Left lung (tissue), 4 donors: ENCODE measurements at regions not wholly inside any gene's neighbourhood (a gene's known extent, or its start where the extent isn't known, plus 50 kb on each side); places are given as distances from the start of the nearest gene placed in this dataset.
A peak's percentile ranks its signal among the peaks of the same experiment; 100 is the strongest.

Experiments
- ATAC-seq: fragments of 200-7000 bp; cut with Tn5 transposase; one replicate; pipeline ENCODE4 v1.9.1; 2020; ENCODE audit warnings: moderate library complexity
- DNase-seq, 4 donors: peaks; one replicate each; pipeline ENCODE4 v3.0.0-alpha.2; 2013 to 2020
- H3K27ac ChIP-seq, 2 donors: fragments of 200-600 bp; sonication (generic) in 1 of 2; one replicate each; pipeline versions ENCODE4 v1.5.0 to v1.8.0; 2020 to 2021
- H3K27me3 ChIP-seq, 2 donors: fragments of 200-600 bp; sonication (generic) in 1 of 2; one replicate each; pipeline versions ENCODE4 v1.5.0 to v1.8.0; 2020 to 2021
- H3K36me3 ChIP-seq, 2 donors: fragments of 200-600 bp; sonication (generic) in 1 of 2; one replicate each; pipeline versions ENCODE4 v1.5.0 to v1.8.0; 2020 to 2021
- H3K4me1 ChIP-seq, 2 donors: fragments of 200-600 bp; one replicate each; pipeline ENCODE4 v1.8.0; 2021
- H3K4me3 ChIP-seq, 2 donors: fragments of 200-600 bp; sonication (generic) in 1 of 2; one replicate each; pipeline versions ENCODE4 v1.5.0 to v1.8.0; 2020 to 2021; ENCODE audit warnings: mild to moderate bottlenecking in 1 of 2
- H3K9me3 ChIP-seq, 2 donors: fragments of 200-600 bp; sonication (generic) in 1 of 2; one replicate each; pipeline versions ENCODE4 v1.5.0 to v1.8.0; 2020 to 2021
- CTCF ChIP-seq, 2 donors: fragments of 200-600 bp; sonication (generic) in 1 of 2; IDR thresholded peaks; one replicate each; pipeline versions ENCODE4 v1.5.0 to v1.8.0; 2021; ENCODE audit warnings: antibody characterized with exemption in 2 of 2
- intact Hi-C, 2 donors: fragments of 100-400 bp; cut with DNase I; formaldehyde crosslinking; loops; one replicate each; pipeline versions ENCODE4 v1.11.2 to v1.14.2; 2022
- donor health status: DM: no; HTN: yes; CAD: no.
- donor health status: DM: no; HTN: no; CAD: no.

GRCh38 chr14:85813040-85813439 lies 283.1 kb downstream of the FLRT2 start:
- no peak for ATAC-seq
- no peaks in the 10 kb centered on the region for H3K4me1 ChIP-seq
- no peak overlapping the region for H3K27ac ChIP-seq
- H3K4me3 ChIP-seq: no peak overlapping the region
- no peak for DNase-seq
- H3K9me3 ChIP-seq: no peaks in the 10 kb centered on the region
- TF ChIP-seq CTCF (IDR thresholded peaks at IDR 0.05): no peak
- H3K27me3 ChIP-seq: no peaks in the 10 kb centered on the region
- no peaks in the 10 kb centered on the region for H3K36me3 ChIP-seq
- intact Hi-C loops: no loop called here

DNA sequence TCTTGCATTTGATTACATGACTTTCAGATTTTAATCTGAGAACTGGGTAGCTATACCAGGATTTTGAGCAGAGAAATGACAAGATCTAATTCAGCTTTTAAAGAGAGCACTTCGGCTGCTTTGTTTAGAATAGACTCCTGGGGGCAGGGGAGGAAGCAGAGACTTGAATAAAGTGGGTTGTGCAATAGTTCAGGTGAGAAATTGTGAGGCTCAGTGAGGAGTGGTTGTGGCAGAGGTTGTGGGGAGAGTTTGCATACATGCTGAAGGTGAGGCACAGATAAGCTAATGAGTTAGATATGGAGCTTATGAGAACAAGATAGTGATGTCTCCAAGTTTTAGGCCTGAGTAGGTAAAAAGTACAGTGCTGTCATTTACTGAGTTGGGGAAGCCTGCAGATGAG lies 281.4 kb downstream of the FLRT2 start:
- intact Hi-C loops: no loop called here
- TF ChIP-seq CTCF (IDR thresholded peaks at IDR 0.05): no peak
- Histone ChIP-seq H3K36me3 (no peaks in the 10 kb centered on the region), H3K4me3 (no peak overlapping the region), H3K27ac (no peak overlapping the region), H3K4me1 (no peaks in the 10 kb centered on the region), H3K9me3 (no peaks in the 10 kb centered on the region), H3K27me3 (no peaks in the 10 kb centered on the region)
- DNase-seq: no peak
- peak; percentile 84 for ATAC-seq

DNA sequence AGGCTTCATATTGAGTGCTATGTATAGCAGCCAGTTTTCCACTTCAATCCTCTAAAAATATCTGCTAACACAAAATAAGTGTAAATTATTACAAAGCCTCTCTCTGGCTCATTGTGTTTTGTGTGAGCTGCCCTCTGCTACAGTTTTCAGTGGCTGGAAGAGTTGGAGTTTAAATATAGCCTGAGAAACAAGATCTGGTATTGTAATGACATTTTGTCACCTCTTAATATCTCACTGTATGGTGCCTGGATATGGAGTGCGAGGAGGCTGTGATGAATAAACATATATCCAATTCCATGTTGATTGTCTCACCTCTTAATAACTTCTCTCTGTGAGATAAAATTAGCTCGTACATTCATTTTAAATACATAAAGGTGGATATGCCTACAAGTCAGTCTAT lies 269.7 kb downstream of the FLRT2 start:
- ATAC-seq: no peak
- H3K27ac ChIP-seq: no peak overlapping the region
- no peaks in the 10 kb centered on the region for H3K36me3 ChIP-seq
- DNase-seq: no peak
- no peak overlapping the region for H3K4me3 ChIP-seq
- TF ChIP-seq CTCF (IDR thresholded peaks at IDR 0.05): no peak
- H3K27me3 ChIP-seq: no peaks in the 10 kb centered on the region
- intact Hi-C loops: no loop called here
- no peaks in the 10 kb centered on the region for H3K9me3 ChIP-seq
- no peaks in the 10 kb centered on the region for H3K4me1 ChIP-seq

DNA sequence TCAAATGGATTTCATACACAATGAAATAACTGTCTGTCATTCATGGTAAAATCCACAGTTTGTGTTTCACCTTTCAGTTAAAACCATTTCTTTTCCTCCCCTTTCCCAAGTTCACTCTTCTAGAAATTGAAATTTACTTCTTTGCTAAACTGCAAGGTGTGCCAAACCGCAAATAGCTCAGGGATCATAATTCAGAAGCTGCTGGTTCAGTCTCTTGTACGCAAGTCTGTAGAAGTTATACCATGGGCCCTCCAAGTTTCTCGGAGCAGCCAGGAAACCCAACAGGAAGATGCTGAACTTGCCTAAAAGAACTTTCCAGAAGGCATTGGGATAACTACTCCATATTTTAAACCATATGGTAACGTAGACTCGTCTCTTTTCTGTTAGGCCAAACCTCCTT lies 268.9 kb downstream of the FLRT2 start:
- Histone ChIP-seq H3K36me3 (no peaks in the 10 kb centered on the region), H3K9me3 (no peaks in the 10 kb centered on the region), H3K27me3 (no peaks in the 10 kb centered on the region), H3K4me1 (no peaks in the 10 kb centered on the region), H3K27ac (no peak overlapping the region), H3K4me3 (no peak overlapping the region)
- intact Hi-C loops: no loop called here
- TF ChIP-seq CTCF (IDR thresholded peaks at IDR 0.05): no peak
- DNase-seq (no peak), ATAC-seq (no peak)

DNA sequence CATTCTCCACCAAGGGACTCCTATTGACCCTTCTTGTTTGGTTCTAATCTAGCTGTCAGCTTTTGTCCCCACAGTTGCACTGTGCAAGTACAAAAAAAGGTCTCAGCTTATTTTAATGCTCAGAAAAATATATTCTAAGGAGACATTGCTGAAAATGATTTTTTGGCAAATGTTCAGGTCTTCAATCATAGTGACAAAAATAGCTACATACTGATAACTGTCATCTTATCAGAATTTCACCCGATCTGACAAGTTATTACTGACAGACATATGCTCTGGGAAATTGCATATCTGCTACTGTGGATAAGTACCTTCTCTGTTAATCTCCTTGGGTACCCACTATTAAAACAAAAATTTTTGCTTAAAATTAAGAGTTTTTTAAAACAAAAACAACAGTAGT lies 263.6 kb downstream of the FLRT2 start:
- intact Hi-C loops: no loop called here
- Histone ChIP-seq H3K27me3 (no peaks in the 10 kb centered on the region), H3K27ac (no peak overlapping the region), H3K9me3 (no peaks in the 10 kb centered on the region), H3K4me3 (no peak overlapping the region), H3K36me3 (no peaks in the 10 kb centered on the region), H3K4me1 (no peaks in the 10 kb centered on the region)
- TF ChIP-seq CTCF (IDR thresholded peaks at IDR 0.05): no peak
- DNase-seq: no peak
- ATAC-seq: no peak
